Liver (tissue), 8 donors: ENCODE measurements at regions not wholly inside any gene's neighbourhood (a gene's known extent, or its start where the extent isn't known, plus 50 kb on each side); places are given as distances from the start of the nearest gene placed in this dataset.

Experiments used
- DNase-seq: peaks from one replicate; pipeline ENCODE4 v3.0.0-alpha.2; 2017; ENCODE audit warnings: low spot score
- H3K27ac ChIP-seq, 2 donors: one replicate each; pipeline ENCODE4 v1.7.0; 2013; ENCODE audit warnings: inconsistent platforms in 2 of 2, low read length in 2 of 2, control low read depth in 1 of 2, low read depth in 1 of 2, mild to moderate bottlenecking in 1 of 2
- H3K27me3 ChIP-seq, 4 donors: one replicate each; pipeline versions ENCODE4 v1.6.1 to v1.7.0; 2013; ENCODE audit warnings: low read length in 3 of 4, inconsistent platforms in 1 of 4, mild to moderate bottlenecking in 1 of 4, moderate library complexity in 1 of 4; ENCODE audit not compliant: control insufficient read depth in 4 of 4, insufficient read depth in 4 of 4
- H3K36me3 ChIP-seq, 4 donors: one replicate each; pipeline versions ENCODE4 v1.6.1 to v1.7.0; 2013; ENCODE audit warnings: low read length in 3 of 4, mild to moderate bottlenecking in 3 of 4, low read depth in 1 of 4, moderate library complexity in 1 of 4; ENCODE audit not compliant: control insufficient read depth in 4 of 4, insufficient read depth in 3 of 4
- H3K4me1 ChIP-seq, 4 donors: one replicate each; pipeline versions ENCODE4 v1.6.1 to v1.7.0; 2013; ENCODE audit warnings: low read length in 3 of 4, mild to moderate bottlenecking in 3 of 4, moderate library complexity in 1 of 4; ENCODE audit not compliant: control insufficient read depth in 4 of 4, insufficient read depth in 4 of 4
- H3K4me3 ChIP-seq, 3 donors: one replicate each; pipeline versions ENCODE4 v1.6.1 to v1.7.0; 2013; ENCODE audit warnings: low read length in 3 of 3, control low read depth in 1 of 3, low read depth in 1 of 3, mild to moderate bottlenecking in 1 of 3
- H3K9ac ChIP-seq, 2 donors: one replicate each; pipeline ENCODE4 v1.7.0; 2013; ENCODE audit warnings: low read length in 2 of 2, mild to moderate bottlenecking in 2 of 2, moderate library complexity in 2 of 2, control low read depth in 1 of 2, low read depth in 1 of 2
- H3K9me3 ChIP-seq, 4 donors: one replicate each; pipeline versions ENCODE4 v1.6.1 to v1.7.0; 2013; ENCODE audit warnings: low read length in 3 of 4; ENCODE audit not compliant: control insufficient read depth in 4 of 4
- EGR1 ChIP-seq, 2 donors: IDR thresholded peaks; 2 replicates each; pipeline ENCODE4 v1.6.1; 2016 to 2018; ENCODE audit warnings: antibody characterized with exemption in 2 of 2, low read depth in 2 of 2
- FOXA1 ChIP-seq: IDR thresholded peaks from 2 replicates; pipeline ENCODE4 v1.6.1; 2016; ENCODE audit warnings: antibody characterized with exemption
- FOXA2 ChIP-seq: IDR thresholded peaks from 2 replicates; pipeline ENCODE4 v1.6.1; 2016; ENCODE audit warnings: antibody characterized with exemption
- GABPA ChIP-seq, 2 donors: IDR thresholded peaks in 1 of 2; conservative IDR thresholded peaks in 1 of 2; 2 replicates each; pipeline ENCODE4 v1.6.1; 2016; ENCODE audit warnings: antibody characterized with exemption in 2 of 2, mild to moderate bottlenecking in 1 of 2, moderate library complexity in 1 of 2
- HNF4A ChIP-seq, 2 donors: conservative IDR thresholded peaks; 2 replicates each; pipeline ENCODE4 v1.6.1; 2016; ENCODE audit warnings: antibody characterized with exemption in 2 of 2, mild to moderate bottlenecking in 2 of 2
- HNF4G ChIP-seq: IDR thresholded peaks from 2 replicates; pipeline ENCODE4 v1.6.1; 2016; ENCODE audit warnings: antibody characterized with exemption
- JUND ChIP-seq, 2 donors: IDR thresholded peaks; 2 replicates each; pipeline ENCODE4 v1.6.1; 2016; ENCODE audit warnings: antibody characterized with exemption in 2 of 2
- NR2F2 ChIP-seq: IDR thresholded peaks from 2 replicates; pipeline ENCODE4 v1.6.1; 2016; ENCODE audit warnings: antibody characterized with exemption
- RAD21 ChIP-seq, 2 donors: IDR thresholded peaks; 2 replicates each; pipeline ENCODE4 v1.6.1; 2016; ENCODE audit warnings: antibody characterized with exemption in 2 of 2, mild to moderate bottlenecking in 2 of 2
- REST ChIP-seq: IDR thresholded peaks from 2 replicates; pipeline ENCODE4 v1.6.1; 2016; ENCODE audit warnings: antibody characterized with exemption, mild to moderate bottlenecking
- SP1 ChIP-seq: IDR thresholded peaks from 2 replicates; pipeline ENCODE4 v1.6.1; 2018; ENCODE audit warnings: antibody characterized with exemption, mild to moderate bottlenecking
- YY1 ChIP-seq: IDR thresholded peaks from 2 replicates; pipeline ENCODE4 v1.6.1; 2016; ENCODE audit warnings: antibody characterized with exemption, mild to moderate bottlenecking
- WGBS: extraction: QIAGEN DNeasy Blood & Tissue Kit; methylation state at CpG from one replicate; pipeline ENCODE4 v1.1.7; 2013; 5-methylcytosine and 5-hydroxymethylcytosine counted together
- TF ChIP-seq, protein P1 (sequence below): IDR thresholded peaks from 2 replicates; pipeline ENCODE4 v1.6.1; 2016; ENCODE audit warnings: antibody characterized with exemption
- TF ChIP-seq, protein P2 (sequence below): IDR thresholded peaks from 2 replicates; pipeline ENCODE4 v1.6.1; 2016; ENCODE audit warnings: antibody characterized with exemption
- TF ChIP-seq, protein P3 (sequence below): IDR thresholded peaks from 2 replicates; pipeline ENCODE4 v1.6.1; 2016; ENCODE audit warnings: antibody characterized with exemption
- TF ChIP-seq, protein P4 (sequence below): fragments of 150-350 bp; IDR thresholded peaks from 2 replicates; pipeline ENCODE4 v1.5.1; 2017; ENCODE audit warnings: improper control_type of control experiment, low read depth, low read length; ENCODE audit not compliant: missing input control
- donor health status: healthy.
- donor health status: healthy.
- donor health status: healthy.
- donor health status: healthy.
- donor health status: healthy.

GRCh38 chr2:9692456-9693195 is 61.8 kb upstream of the YWHAQ start:
- no peak overlapping the region for H3K27ac ChIP-seq
- WGBS = 80% methylated on average over 20 of the region's 20 CpGs
- no peak overlapping the region for H3K4me3 ChIP-seq

GRCh38 chr2:9693196-9693491 is 62.3 kb upstream of the YWHAQ start:
- Histone ChIP-seq H3K4me1 (peaks cover 0 to 8% (median under 1%) of the 10 kb centered on the region in 4 donors), H3K36me3 (no peaks in the 10 kb centered on the region), H3K27ac (no peak overlapping the region), H3K9ac (no peak overlapping the region), H3K9me3 (no peaks in the 10 kb centered on the region), H3K27me3 (no peaks in the 10 kb centered on the region), H3K4me3 (no peak overlapping the region)
- DNase-seq = no peak
- 84% methylated on average over 8 of the region's 8 CpGs for WGBS
- TF ChIP-seq REST = no peak
- TF ChIP-seq, protein P1, sequence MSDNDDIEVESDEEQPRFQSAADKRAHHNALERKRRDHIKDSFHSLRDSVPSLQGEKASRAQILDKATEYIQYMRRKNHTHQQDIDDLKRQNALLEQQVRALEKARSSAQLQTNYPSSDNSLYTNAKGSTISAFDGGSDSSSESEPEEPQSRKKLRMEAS = no peak
- TF ChIP-seq FOXA2 = no peak
- TF ChIP-seq, protein P2, sequence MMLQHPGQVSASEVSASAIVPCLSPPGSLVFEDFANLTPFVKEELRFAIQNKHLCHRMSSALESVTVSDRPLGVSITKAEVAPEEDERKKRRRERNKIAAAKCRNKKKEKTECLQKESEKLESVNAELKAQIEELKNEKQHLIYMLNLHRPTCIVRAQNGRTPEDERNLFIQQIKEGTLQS = no peak
- no peak for TF ChIP-seq SP1
- TF ChIP-seq, protein P3, sequence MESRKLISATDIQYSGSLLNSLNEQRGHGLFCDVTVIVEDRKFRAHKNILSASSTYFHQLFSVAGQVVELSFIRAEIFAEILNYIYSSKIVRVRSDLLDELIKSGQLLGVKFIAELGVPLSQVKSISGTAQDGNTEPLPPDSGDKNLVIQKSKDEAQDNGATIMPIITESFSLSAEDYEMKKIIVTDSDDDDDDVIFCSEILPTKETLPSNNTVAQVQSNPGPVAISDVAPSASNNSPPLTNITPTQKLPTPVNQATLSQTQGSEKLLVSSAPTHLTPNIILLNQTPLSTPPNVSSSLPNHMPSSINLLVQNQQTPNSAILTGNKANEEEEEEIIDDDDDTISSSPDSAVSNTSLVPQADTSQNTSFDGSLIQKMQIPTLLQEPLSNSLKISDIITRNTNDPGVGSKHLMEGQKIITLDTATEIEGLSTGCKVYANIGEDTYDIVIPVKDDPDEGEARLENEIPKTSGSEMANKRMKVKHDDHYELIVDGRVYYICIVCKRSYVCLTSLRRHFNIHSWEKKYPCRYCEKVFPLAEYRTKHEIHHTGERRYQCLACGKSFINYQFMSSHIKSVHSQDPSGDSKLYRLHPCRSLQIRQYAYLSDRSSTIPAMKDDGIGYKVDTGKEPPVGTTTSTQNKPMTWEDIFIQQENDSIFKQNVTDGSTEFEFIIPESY = no peak
- TF ChIP-seq RAD21 (IDR thresholded peaks at IDR 0.05) = no peak
- TF ChIP-seq EGR1 (IDR thresholded peaks at IDR 0.05; ENCODE audit: low read depth in 2 of 2) = no peak
- no peak for TF ChIP-seq HNF4A (conservative IDR thresholded peaks at IDR 0.05)
- no peak for TF ChIP-seq GABPA (IDR thresholded peaks at IDR 0.05 in 1 of 2, conservative IDR thresholded peaks at IDR 0.05 in 1 of 2)
- no peak for TF ChIP-seq YY1
- no peak for TF ChIP-seq HNF4G
- TF ChIP-seq NR2F2 = no peak
- TF ChIP-seq, protein P4, sequence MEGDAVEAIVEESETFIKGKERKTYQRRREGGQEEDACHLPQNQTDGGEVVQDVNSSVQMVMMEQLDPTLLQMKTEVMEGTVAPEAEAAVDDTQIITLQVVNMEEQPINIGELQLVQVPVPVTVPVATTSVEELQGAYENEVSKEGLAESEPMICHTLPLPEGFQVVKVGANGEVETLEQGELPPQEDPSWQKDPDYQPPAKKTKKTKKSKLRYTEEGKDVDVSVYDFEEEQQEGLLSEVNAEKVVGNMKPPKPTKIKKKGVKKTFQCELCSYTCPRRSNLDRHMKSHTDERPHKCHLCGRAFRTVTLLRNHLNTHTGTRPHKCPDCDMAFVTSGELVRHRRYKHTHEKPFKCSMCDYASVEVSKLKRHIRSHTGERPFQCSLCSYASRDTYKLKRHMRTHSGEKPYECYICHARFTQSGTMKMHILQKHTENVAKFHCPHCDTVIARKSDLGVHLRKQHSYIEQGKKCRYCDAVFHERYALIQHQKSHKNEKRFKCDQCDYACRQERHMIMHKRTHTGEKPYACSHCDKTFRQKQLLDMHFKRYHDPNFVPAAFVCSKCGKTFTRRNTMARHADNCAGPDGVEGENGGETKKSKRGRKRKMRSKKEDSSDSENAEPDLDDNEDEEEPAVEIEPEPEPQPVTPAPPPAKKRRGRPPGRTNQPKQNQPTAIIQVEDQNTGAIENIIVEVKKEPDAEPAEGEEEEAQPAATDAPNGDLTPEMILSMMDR = no peak

More at GRCh38 chr2:9692456-9693195, 61.8 kb upstream of the YWHAQ start:
- Histone ChIP-seq H3K36me3 (no peaks in the 10 kb centered on the region), H3K27me3 (no peaks in the 10 kb centered on the region), H3K9ac (no peak overlapping the region), H3K9me3 (no peaks in the 10 kb centered on the region), H3K4me1 (peaks cover 0 to 3% (median 0%) of the 10 kb centered on the region in 4 donors)
- no peak for DNase-seq
- TF ChIP-seq JUND (IDR thresholded peaks at IDR 0.05) (no peak), NR2F2 (no peak), YY1 (no peak), GABPA (IDR thresholded peaks at IDR 0.05 in 1 of 2, conservative IDR thresholded peaks at IDR 0.05 in 1 of 2) (no peak), RAD21 (IDR thresholded peaks at IDR 0.05) (no peak), SP1 (no peak), FOXA1 (no peak), HNF4A (conservative IDR thresholded peaks at IDR 0.05) (no peak), FOXA2 (no peak)
- TF ChIP-seq, protein P3 = no peak
- TF ChIP-seq, protein P4 = no peak
